Uterus (tissue), 3 donors: ENCODE measurements at regions not wholly inside any gene's neighbourhood (a gene's known extent, or its start where the extent isn't known, plus 50 kb on each side); places are given as distances from the start of the nearest gene placed in this dataset.

Source experiments
- DNase-seq, 2 donors: peaks; one replicate each; pipeline ENCODE4 v3.0.0-alpha.2; 2019 to 2020
- H3K27ac ChIP-seq, 2 donors: fragments of 200-600 bp; sonication (generic); 1 replicate in 1 of 2; 2 replicates in 1 of 2; pipeline ENCODE4 v1.5.1; 2016 to 2018
- H3K27me3 ChIP-seq, 2 donors: fragments of 200-600 bp; sonication (generic); one replicate each; pipeline ENCODE4 v1.5.1; 2018 to 2019; ENCODE audit warnings: control low read depth in 1 of 2
- H3K36me3 ChIP-seq, 2 donors: fragments of 200-600 bp; sonication (generic); one replicate each; pipeline ENCODE4 v1.5.1; 2019; ENCODE audit warnings: control low read depth in 1 of 2
- H3K4me1 ChIP-seq, 2 donors: fragments of 200-600 bp; sonication (generic); one replicate each; pipeline ENCODE4 v1.5.1; 2018 to 2019; ENCODE audit warnings: control low read depth in 1 of 2
- H3K4me3 ChIP-seq, 2 donors: fragments of 200-600 bp; sonication (generic); 1 replicate in 1 of 2; 2 replicates in 1 of 2; pipeline ENCODE4 v1.5.1; 2018 to 2019; ENCODE audit warnings: mild to moderate bottlenecking in 1 of 2
- H3K9me3 ChIP-seq, 2 donors: fragments of 200-600 bp; sonication (generic); one replicate each; pipeline ENCODE4 v1.5.1; 2019; ENCODE audit warnings: control low read depth in 1 of 2
- POLR2A ChIP-seq, 2 donors: fragments of 450-650 bp; IDR thresholded peaks; one replicate each; pipeline ENCODE4 v1.6.1; 2016; ENCODE audit warnings: antibody characterized with exemption in 2 of 2, mild to moderate bottlenecking in 1 of 2, moderate library complexity in 1 of 2
- intact Hi-C: fragments of 100-400 bp; cut with DNase I; formaldehyde crosslinking; loops from one replicate; pipeline ENCODE4 v1.15.1; 2023; ENCODE audit warnings: low total_unique reads
- TF ChIP-seq, protein P1 (sequence below), 4 experiments: fragments of 200-600 bp in 2 of 4; fragments of 450-650 bp in 2 of 4; sonication (generic) in 2 of 4; IDR thresholded peaks; one replicate each; pipeline ENCODE4 v1.5.1; 2016 to 2019; ENCODE audit warnings: antibody characterized with exemption in 4 of 4, mild to moderate bottlenecking in 2 of 4, moderate library complexity in 1 of 4
- donor health status: DM: yes; HTN: yes; CAD: no.

DNA sequence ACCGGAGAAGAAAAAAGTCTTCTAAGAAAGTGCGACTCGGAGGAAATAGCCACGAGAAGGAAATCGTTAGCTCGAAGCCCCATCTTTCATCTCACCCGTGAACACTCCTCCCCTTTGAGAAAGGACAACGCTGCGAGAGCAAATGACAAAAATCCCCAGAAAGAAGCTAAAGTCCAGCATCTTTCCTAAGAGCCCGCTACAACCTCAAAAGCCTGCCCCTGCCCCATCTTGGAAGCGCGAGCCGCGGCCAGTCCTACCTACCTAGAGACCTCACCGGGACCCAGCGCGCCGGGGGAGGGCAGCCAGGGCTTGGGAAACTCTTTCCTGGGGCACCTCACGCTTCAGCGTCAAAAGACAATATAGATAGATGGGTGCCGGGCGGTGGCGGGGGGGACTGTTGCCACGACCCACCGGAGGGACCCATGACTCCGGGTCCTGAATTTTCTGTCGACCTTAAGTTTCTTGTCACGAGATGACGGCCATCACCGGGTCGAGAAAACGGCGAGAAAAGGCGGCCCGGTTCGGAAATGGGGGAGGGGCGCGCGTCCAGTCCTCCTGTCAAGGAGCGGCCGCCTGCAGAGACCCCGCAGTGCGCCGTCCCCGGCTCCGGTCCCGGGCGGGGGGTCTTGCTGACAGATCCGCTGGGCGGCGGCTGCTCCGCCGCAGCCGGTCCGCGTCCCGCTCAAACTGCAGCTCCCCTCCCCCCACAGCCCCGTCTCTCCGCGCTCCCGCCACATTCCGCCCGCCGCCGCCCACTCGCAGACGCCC, 65.9 kb downstream of the KCNRG start:
- peak; percentile 36 to 54 for DNase-seq
- TF ChIP-seq POLR2A (IDR thresholded peaks at IDR 0.05): no peak
- TF ChIP-seq, protein P1, sequence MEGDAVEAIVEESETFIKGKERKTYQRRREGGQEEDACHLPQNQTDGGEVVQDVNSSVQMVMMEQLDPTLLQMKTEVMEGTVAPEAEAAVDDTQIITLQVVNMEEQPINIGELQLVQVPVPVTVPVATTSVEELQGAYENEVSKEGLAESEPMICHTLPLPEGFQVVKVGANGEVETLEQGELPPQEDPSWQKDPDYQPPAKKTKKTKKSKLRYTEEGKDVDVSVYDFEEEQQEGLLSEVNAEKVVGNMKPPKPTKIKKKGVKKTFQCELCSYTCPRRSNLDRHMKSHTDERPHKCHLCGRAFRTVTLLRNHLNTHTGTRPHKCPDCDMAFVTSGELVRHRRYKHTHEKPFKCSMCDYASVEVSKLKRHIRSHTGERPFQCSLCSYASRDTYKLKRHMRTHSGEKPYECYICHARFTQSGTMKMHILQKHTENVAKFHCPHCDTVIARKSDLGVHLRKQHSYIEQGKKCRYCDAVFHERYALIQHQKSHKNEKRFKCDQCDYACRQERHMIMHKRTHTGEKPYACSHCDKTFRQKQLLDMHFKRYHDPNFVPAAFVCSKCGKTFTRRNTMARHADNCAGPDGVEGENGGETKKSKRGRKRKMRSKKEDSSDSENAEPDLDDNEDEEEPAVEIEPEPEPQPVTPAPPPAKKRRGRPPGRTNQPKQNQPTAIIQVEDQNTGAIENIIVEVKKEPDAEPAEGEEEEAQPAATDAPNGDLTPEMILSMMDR (IDR thresholded peaks at IDR 0.05): no peak
- Histone ChIP-seq H3K27me3 (no peaks in the 10 kb centered on the region), H3K4me1 (no peaks in the 10 kb centered on the region), H3K9me3 (no peaks in the 10 kb centered on the region), H3K27ac (peak overlapping the region; percentile 93 to 98), H3K36me3 (no peaks in the 10 kb centered on the region), H3K4me3 (peak overlapping the region; percentile 70 to 83)
- intact Hi-C loops: loop anchor here (2.0 kb wide), 1 partner anchor 84 kb away; the partner anchor contains the start of gene TRIM13

DNA sequence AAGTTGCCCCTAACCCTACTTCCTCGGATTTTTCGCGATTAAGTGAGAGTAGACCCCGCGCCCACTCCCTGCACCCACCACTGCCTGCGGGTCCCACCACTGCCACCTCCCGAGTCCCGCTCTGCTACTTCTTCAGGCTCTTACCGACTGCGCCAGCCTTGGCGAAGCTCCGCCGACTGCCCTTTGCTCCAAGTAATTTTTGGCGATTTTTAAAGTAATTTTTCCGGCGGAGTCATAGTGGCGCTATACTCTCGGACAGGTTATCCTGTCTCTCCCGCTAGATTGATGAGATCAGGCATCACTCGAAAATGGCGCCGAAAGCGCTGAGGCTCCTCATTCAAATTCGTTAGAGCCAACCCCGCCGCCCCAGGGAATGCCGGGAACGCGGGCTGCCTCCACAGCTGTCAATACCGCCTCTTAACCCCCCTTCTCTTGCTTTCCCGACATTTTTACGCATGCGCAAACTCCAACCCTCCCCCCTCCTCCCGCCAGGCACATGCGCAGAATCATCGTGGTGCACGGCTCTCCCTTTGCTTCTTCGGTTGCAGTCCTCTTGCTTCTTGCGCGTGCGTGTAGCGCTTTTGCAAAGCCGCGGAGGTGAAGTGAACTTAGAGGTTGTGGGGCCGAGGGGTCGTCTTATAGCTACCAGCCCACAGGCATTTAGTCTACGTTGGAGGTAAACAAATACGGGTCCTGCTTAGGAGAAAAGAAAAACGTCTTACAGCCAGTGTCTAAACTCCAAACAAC, 66.6 kb downstream of the KCNRG start:
- Histone ChIP-seq H3K27ac (peak overlapping the region; percentile 93 to 98), H3K4me1 (no peaks in the 10 kb centered on the region), H3K27me3 (no peaks in the 10 kb centered on the region), H3K4me3 (peak overlapping the region; percentile 70 to 83), H3K9me3 (no peaks in the 10 kb centered on the region), H3K36me3 (no peaks in the 10 kb centered on the region)
- DNase-seq: peak; percentile 98
- peak; percentile 35 to 63 for TF ChIP-seq POLR2A (IDR thresholded peaks at IDR 0.05)
- TF ChIP-seq, protein P1 (IDR thresholded peaks at IDR 0.05): peak in 2 of 4 experiments; percentile 15 to 17
- intact Hi-C loops: loop anchor here (2.0 kb wide), 1 partner anchor 85 kb away; the partner anchor contains the start of gene TRIM13

DNA sequence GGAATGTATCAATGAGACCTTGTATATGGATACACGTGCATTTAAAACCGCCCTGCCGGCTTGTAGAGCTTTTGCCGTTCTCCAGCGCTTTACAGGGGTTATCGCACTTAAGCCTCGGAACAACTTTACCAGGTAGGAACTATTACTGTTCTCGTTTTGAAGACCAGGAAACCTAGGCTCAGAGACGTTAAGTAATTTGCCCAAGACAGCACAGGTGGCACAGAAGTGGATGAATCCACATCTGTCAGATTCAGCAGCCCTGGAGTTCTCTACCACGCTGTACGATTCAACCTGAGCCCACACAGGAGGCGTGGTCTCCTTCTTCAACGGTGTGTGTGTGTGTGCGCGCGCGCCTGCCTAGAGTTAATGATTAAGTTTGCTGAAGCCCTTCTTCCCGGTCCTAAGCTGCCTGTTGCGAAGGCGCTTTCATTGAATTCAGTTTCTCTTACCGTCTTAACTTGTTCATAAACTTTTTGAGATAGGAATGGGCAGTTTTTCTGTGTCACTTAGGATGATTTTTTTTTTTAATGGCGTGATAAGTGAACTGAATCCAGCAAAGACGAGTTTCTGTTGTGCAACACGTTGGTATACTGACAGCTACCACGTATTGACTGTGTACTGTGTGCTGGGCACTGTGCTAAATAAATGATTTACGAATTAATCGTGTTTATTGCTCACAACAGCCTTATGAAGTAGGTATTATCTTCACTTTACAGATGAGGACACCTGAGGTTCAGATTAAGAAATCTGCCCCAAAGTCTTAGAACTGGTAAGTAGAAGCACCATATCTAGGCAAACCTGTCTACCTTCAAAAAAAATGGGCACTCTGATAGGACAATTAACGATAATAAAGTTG, 67.4 kb downstream of the KCNRG start:
- peak overlapping the region; percentile 70 to 83 for H3K4me3 ChIP-seq
- no peaks in the 10 kb centered on the region for H3K4me1 ChIP-seq
- peak overlapping the region; percentile 72 to 98 for H3K27ac ChIP-seq
- TF ChIP-seq, protein P1 (IDR thresholded peaks at IDR 0.05): no peak
- TF ChIP-seq POLR2A (IDR thresholded peaks at IDR 0.05): no peak
- no peaks in the 10 kb centered on the region for H3K27me3 ChIP-seq
- DNase-seq: peak; percentile 58 to 60
- H3K36me3 ChIP-seq: no peaks in the 10 kb centered on the region
- intact Hi-C loops: no loop called here
- H3K9me3 ChIP-seq: no peaks in the 10 kb centered on the region

DNA sequence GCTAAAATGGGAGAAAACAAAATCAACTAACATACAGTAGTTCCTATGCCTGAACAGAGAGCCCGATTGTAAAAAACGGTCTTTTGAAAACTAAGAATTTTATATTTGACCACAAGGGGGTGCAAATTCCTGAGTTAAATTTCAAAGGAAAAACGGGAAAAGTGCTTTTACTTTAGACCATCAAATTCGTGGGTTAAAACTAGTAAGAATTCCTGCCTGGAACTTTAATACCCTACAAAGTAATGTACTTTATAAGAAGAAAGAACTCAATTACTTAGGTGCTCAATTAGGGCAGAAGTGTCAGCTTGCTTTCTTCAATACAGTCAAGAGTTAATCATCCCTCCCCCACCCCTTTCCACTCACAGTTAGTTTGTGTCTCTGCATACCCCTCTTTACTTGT, 69.8 kb downstream of the KCNRG start:
- no peak for TF ChIP-seq POLR2A (IDR thresholded peaks at IDR 0.05)
- TF ChIP-seq, protein P1 (IDR thresholded peaks at IDR 0.05): peak; percentile 50 to 66 (median 61)
- Histone ChIP-seq H3K4me3 (no peak overlapping the region), H3K27ac (peak overlapping the region; percentile 19 to 35), H3K9me3 (no peaks in the 10 kb centered on the region), H3K36me3 (no peaks in the 10 kb centered on the region), H3K4me1 (no peaks in the 10 kb centered on the region), H3K27me3 (no peaks in the 10 kb centered on the region)
- no peak for DNase-seq
- intact Hi-C loops: no loop called here
